ENCODE measurements at regions not wholly inside any gene's neighbourhood (a gene's known extent, or its start where the extent isn't known, plus 50 kb on each side); places are given as distances from the start of the nearest gene placed in this dataset.

DNA sequence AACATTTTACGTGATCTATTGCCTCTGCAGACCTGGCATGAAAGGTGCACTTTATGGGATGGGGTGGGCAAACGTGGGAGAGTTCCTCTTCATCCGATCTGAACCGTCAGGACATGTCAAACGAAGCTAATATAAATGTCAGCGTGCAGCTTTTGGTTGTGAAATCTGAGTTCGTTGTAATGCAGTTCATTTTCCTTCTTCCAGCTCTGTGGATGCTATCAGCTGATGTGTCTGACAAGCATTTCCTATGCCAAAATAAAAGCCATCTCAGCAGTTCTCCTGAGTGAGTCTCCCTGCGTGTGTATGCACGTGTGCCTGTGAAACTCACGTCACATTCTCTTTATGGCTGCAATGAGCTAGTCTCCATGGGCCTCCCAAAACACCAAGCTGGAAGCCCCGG, 512.3 kb downstream of the MCTP2 start:
- TF ChIP-seq, protein P1, sequence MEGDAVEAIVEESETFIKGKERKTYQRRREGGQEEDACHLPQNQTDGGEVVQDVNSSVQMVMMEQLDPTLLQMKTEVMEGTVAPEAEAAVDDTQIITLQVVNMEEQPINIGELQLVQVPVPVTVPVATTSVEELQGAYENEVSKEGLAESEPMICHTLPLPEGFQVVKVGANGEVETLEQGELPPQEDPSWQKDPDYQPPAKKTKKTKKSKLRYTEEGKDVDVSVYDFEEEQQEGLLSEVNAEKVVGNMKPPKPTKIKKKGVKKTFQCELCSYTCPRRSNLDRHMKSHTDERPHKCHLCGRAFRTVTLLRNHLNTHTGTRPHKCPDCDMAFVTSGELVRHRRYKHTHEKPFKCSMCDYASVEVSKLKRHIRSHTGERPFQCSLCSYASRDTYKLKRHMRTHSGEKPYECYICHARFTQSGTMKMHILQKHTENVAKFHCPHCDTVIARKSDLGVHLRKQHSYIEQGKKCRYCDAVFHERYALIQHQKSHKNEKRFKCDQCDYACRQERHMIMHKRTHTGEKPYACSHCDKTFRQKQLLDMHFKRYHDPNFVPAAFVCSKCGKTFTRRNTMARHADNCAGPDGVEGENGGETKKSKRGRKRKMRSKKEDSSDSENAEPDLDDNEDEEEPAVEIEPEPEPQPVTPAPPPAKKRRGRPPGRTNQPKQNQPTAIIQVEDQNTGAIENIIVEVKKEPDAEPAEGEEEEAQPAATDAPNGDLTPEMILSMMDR (IDR thresholded peaks at IDR 0.05; ENCODE audit: control extremely low read depth in 1 of 3, insufficient read depth in 1 of 3, low read depth in 1 of 3, low read length in 3 of 3), result no peak
- TF ChIP-seq NRF1 (IDR thresholded peaks at IDR 0.05; ENCODE audit: low read depth, low read length) (no peak), RFX5 (IDR thresholded peaks at IDR 0.05; ENCODE audit: borderline replicate concordance, low read depth, low read length) (no peak), ASH2L (IDR thresholded peaks at IDR 0.05; ENCODE audit: low read length) (no peak), TEAD4 (IDR thresholded peaks at IDR 0.05; ENCODE audit: low read depth, low read length) (no peak), BCL11A (IDR thresholded peaks at IDR 0.05; ENCODE audit: low read depth in 2 of 2, low read length in 2 of 2) (no peak), CHD2 (IDR thresholded peaks at IDR 0.05; ENCODE audit: low read length) (no peak), SUZ12 (IDR thresholded peaks at IDR 0.05; ENCODE audit: low read length) (no peak), BRCA1 (IDR thresholded peaks at IDR 0.05; ENCODE audit: low read depth, low read length) (no peak)

More for the DNA sequence above, 512.3 kb downstream of the MCTP2 start:
- no peak overlapping the region for H3K23ac ChIP-seq (ENCODE audit: insufficient read length)
- H3K9ac ChIP-seq (replicated peaks in 1 of 4; ENCODE audit: extremely low read depth in 1 of 4, low read depth in 3 of 4, low read length in 3 of 4), result no peak overlapping the region
- no peak overlapping the region for H3K4me3 ChIP-seq (ENCODE audit: extremely low read depth in 1 of 4, insufficient read depth in 2 of 4, low read depth in 3 of 4, low read length in 4 of 4)
- no peak overlapping the region for H3K56ac ChIP-seq (replicated peaks; ENCODE audit: insufficient read length, low read depth, low read length)
- H3K4me1 ChIP-seq (replicated peaks in 1 of 4; ENCODE audit: control insufficient read depth in 3 of 4, insufficient read depth in 4 of 4, low read length in 3 of 4), result peaks cover 1 to 21% (median 12%) of the 10 kb centered on the region in 4 experiments
- H3K4me2 ChIP-seq (ENCODE audit: insufficient read depth in 1 of 2, low read depth in 2 of 2, low read length in 2 of 2), result peak overlapping the region in 1 of 2 experiments; percentile 38; a peak in 2 of 4 replicates
- peak overlapping the region; percentile 96; the same call in 1 of the 2 replicates for H2BK20ac ChIP-seq (ENCODE audit: low read length)
- H2BK120ac ChIP-seq (replicated peaks; ENCODE audit: low read depth, low read length), result peak overlapping the region; percentile 60
- H3K18ac ChIP-seq (ENCODE audit: extremely low read depth, low read length), result no peak overlapping the region
- peak overlapping the region; percentile 13 for H4K91ac ChIP-seq (replicated peaks; ENCODE audit: insufficient read length, low read length)
- no peak overlapping the region for H2BK15ac ChIP-seq (ENCODE audit: low read length)
- DNase-seq (ENCODE audit: low read depth in 1 of 2, low spot score in 2 of 2) (no peak), FAIRE-seq (no peak)
- H3K4ac ChIP-seq (replicated peaks; ENCODE audit: insufficient read length, low read depth, low read length), result no peak overlapping the region
- no peaks in the 10 kb centered on the region for H3K79me1 ChIP-seq (ENCODE audit: low read depth, low read length)
- 83% methylated on average over 11 of the region's 11 CpGs; no CpG with 5 or more reads in 1 of the 2 experiments for WGBS, 2 experiments (ENCODE audit: extremely low coverage in 1 of 2, insufficient coverage in 1 of 2, insufficient read length in 1 of 2, insufficient replicate concordance in 2 of 2, low coverage in 1 of 2, low lambda C conversion rate in 2 of 2, missing lambda C conversion rate in 1 of 2)
- peak overlapping the region; percentile 30 for H2BK12ac ChIP-seq (ENCODE audit: low read depth, low read length)
- no peaks in the 10 kb centered on the region for H3K9me3 ChIP-seq (ENCODE audit: insufficient read depth in 2 of 2, low read depth in 1 of 2, low read length in 1 of 2)
- POLR2A ChIA-PET (ENCODE audit: partially characterized antibody), result no interaction called here
- no peaks in the 10 kb centered on the region for H3K27me3 ChIP-seq (replicated peaks in 1 of 4; ENCODE audit: control insufficient read depth in 3 of 4, extremely low read depth in 1 of 4, insufficient read depth in 3 of 4, low read length in 3 of 4)
- H2BK5ac ChIP-seq (ENCODE audit: low read depth, low read length), result no peak overlapping the region
- no peak overlapping the region for H3K27ac ChIP-seq (ENCODE audit: low read depth, low read length)
- H3K36me3 ChIP-seq (ENCODE audit: control insufficient read depth in 2 of 4, insufficient read depth in 4 of 4, low read length in 3 of 4), result no peaks in the 10 kb centered on the region
- no peaks in the 10 kb centered on the region for H4K20me1 ChIP-seq (replicated peaks in 1 of 2; ENCODE audit: control insufficient read depth in 1 of 2, insufficient read depth in 2 of 2, low read length in 2 of 2)
- no peak overlapping the region for H4K8ac ChIP-seq (ENCODE audit: extremely low read depth, insufficient read depth, low read length)
- H3K14ac ChIP-seq (ENCODE audit: insufficient read length), result no peak overlapping the region
- H2AK5ac ChIP-seq (ENCODE audit: low read depth, low read length), result peak overlapping the region; percentile 75
- no peak overlapping the region for H2AFZ ChIP-seq (ENCODE audit: low read length)
- H4K5ac ChIP-seq (ENCODE audit: insufficient read length, low read depth, low read length), result no peak overlapping the region
- CTCF ChIA-PET (ENCODE audit: partially characterized antibody), result interaction anchor here (0.6 to 1.2 kb wide), 2 partner anchors 235 to 578 kb away, joined by 3 read pairs; no protein-coding TSS in a partner anchor
- no peaks in the 10 kb centered on the region for H3K23me2 ChIP-seq (ENCODE audit: low read depth, low read length)
- H3K79me2 ChIP-seq (ENCODE audit: control insufficient read depth in 1 of 2, insufficient read depth in 2 of 2, low read length in 2 of 2), result no peaks in the 10 kb centered on the region

Data from H1 (cell line).